ENCODE measurements at regions not wholly inside any gene's neighbourhood (a gene's known extent, or its start where the extent isn't known, plus 50 kb on each side); places are given as distances from the start of the nearest gene placed in this dataset.

GRCh38 chr5:110956913-110957813, 114.3 kb upstream of the TSLP start:
- Histone ChIP-seq H3K4me3 (ENCODE audit: low read depth, low read length) (no peak overlapping the region), H3K27me3 (ENCODE audit: control insufficient read depth, insufficient read depth, low read length) (no peaks in the 10 kb centered on the region), H3K36me3 (ENCODE audit: control insufficient read depth, insufficient read depth, low read length) (no peaks in the 10 kb centered on the region)
- no peak for TF ChIP-seq CTCF (IDR thresholded peaks at IDR 0.05; ENCODE audit: insufficient read depth, low read length, severe bottlenecking)
- DNase-seq (ENCODE audit: low read depth) (no peak), FAIRE-seq (peak; percentile 7)

GRCh38 chr5:110957934-110958333, 113.6 kb upstream of the TSLP start:
- no peak overlapping the region for H3K4me3 ChIP-seq (ENCODE audit: low read depth, low read length)
- FAIRE-seq (no peak), DNase-seq (ENCODE audit: low read depth) (peak; percentile 98)
- H3K27me3 ChIP-seq (ENCODE audit: control insufficient read depth, insufficient read depth, low read length) = no peaks in the 10 kb centered on the region
- H3K36me3 ChIP-seq (ENCODE audit: control insufficient read depth, insufficient read depth, low read length) = no peaks in the 10 kb centered on the region
- no peak for TF ChIP-seq CTCF (IDR thresholded peaks at IDR 0.05; ENCODE audit: insufficient read depth, low read length, severe bottlenecking)

GRCh38 chr5:110963495-110963894, 108.0 kb upstream of the TSLP start:
- Histone ChIP-seq H3K4me3 (ENCODE audit: low read depth, low read length) (no peak overlapping the region), H3K27me3 (ENCODE audit: control insufficient read depth, insufficient read depth, low read length) (no peaks in the 10 kb centered on the region), H3K36me3 (ENCODE audit: control insufficient read depth, insufficient read depth, low read length) (no peaks in the 10 kb centered on the region)
- DNase-seq (ENCODE audit: low read depth) = no peak
- no peak for TF ChIP-seq CTCF (IDR thresholded peaks at IDR 0.05; ENCODE audit: insufficient read depth, low read length, severe bottlenecking)
- no peak for FAIRE-seq

GRCh38 chr5:110965773-110966581, 105.5 kb upstream of the TSLP start:
- Histone ChIP-seq H3K4me3 (ENCODE audit: low read depth, low read length) (no peak overlapping the region), H3K36me3 (ENCODE audit: control insufficient read depth, insufficient read depth, low read length) (no peaks in the 10 kb centered on the region), H3K27me3 (ENCODE audit: control insufficient read depth, insufficient read depth, low read length) (no peaks in the 10 kb centered on the region)
- FAIRE-seq = no peak
- peak; percentile 94 for DNase-seq (ENCODE audit: low read depth)
- TF ChIP-seq CTCF (IDR thresholded peaks at IDR 0.05; ENCODE audit: insufficient read depth, low read length, severe bottlenecking) = no peak

GRCh38 chr5:110968246-110969005, 103.1 kb upstream of the TSLP start:
- FAIRE-seq (no peak), DNase-seq (ENCODE audit: low read depth) (peak; percentile 94)
- no peaks in the 10 kb centered on the region for H3K27me3 ChIP-seq (ENCODE audit: control insufficient read depth, insufficient read depth, low read length)
- no peaks in the 10 kb centered on the region for H3K36me3 ChIP-seq (ENCODE audit: control insufficient read depth, insufficient read depth, low read length)
- no peak for TF ChIP-seq CTCF (IDR thresholded peaks at IDR 0.05; ENCODE audit: insufficient read depth, low read length, severe bottlenecking)
- H3K4me3 ChIP-seq (ENCODE audit: low read depth, low read length) = no peak overlapping the region

All from bronchial epithelial cell (primary cell).